H9 (cell line): ENCODE measurements at regions not wholly inside any gene's neighbourhood (a gene's known extent, or its start where the extent isn't known, plus 50 kb on each side); places are given as distances from the start of the nearest gene placed in this dataset.
A peak's percentile ranks its signal among the peaks of the same experiment; 100 is the strongest.

Experiments used
- DNase-seq: peaks from one replicate; pipeline ENCODE4 v3.0.0-alpha.2; 2017
- H2AFZ ChIP-seq: one replicate; pipeline ENCODE4 v1.6.1; 2013; ENCODE audit warnings: mild to moderate bottlenecking, low read length, control low read depth, moderate library complexity
- H2AK5ac ChIP-seq: 2 replicates; pipeline ENCODE4 v1.6.1; 2013; ENCODE audit warnings: low read length, control low read depth, mixed read lengths; ENCODE audit not compliant: insufficient read length
- H2BK120ac ChIP-seq: one replicate; pipeline ENCODE4 v1.6.1; 2013; ENCODE audit warnings: low read depth, mild to moderate bottlenecking, low read length, control low read depth, inconsistent platforms; ENCODE audit not compliant: poor library complexity, severe bottlenecking
- H2BK12ac ChIP-seq: 2 replicates; pipeline ENCODE4 v1.6.1; 2013; ENCODE audit warnings: low read length, control low read depth, mixed read lengths, low read depth; ENCODE audit not compliant: insufficient read length
- H2BK15ac ChIP-seq: 2 replicates; pipeline ENCODE4 v1.6.1; 2013; ENCODE audit warnings: low read depth, low read length, control low read depth
- H2BK20ac ChIP-seq: one replicate; pipeline ENCODE4 v1.6.1; 2013; ENCODE audit warnings: low read depth, mild to moderate bottlenecking, low read length, control low read depth, inconsistent platforms; ENCODE audit not compliant: poor library complexity, severe bottlenecking
- H2BK5ac ChIP-seq: 2 replicates; pipeline ENCODE4 v1.6.1; 2013; ENCODE audit warnings: low read length, control low read depth, mixed read lengths; ENCODE audit not compliant: insufficient read length
- H3K14ac ChIP-seq: 2 replicates; pipeline ENCODE4 v1.6.1; 2013; ENCODE audit warnings: low read length, control low read depth; ENCODE audit not compliant: insufficient read depth
- H3K18ac ChIP-seq: 2 replicates; pipeline ENCODE4 v1.6.1; 2013; ENCODE audit warnings: low read depth, mild to moderate bottlenecking, mixed read lengths, low read length, control low read depth; ENCODE audit not compliant: insufficient read length
- H3K23ac ChIP-seq: 2 replicates; pipeline ENCODE4 v1.6.1; 2013; ENCODE audit warnings: low read length, control low read depth, mixed read lengths, low read depth; ENCODE audit not compliant: insufficient read length
- H3K23me2 ChIP-seq: 2 replicates; pipeline ENCODE4 v1.6.1; 2013; ENCODE audit warnings: low read depth, mild to moderate bottlenecking, mixed read lengths, low read length, control low read depth; ENCODE audit not compliant: insufficient read length, poor library complexity, severe bottlenecking
- H3K27ac ChIP-seq: 2 replicates; pipeline ENCODE4 v1.5.1; 2013; ENCODE audit warnings: low read length, control low read depth, mixed read lengths, low read depth; ENCODE audit not compliant: insufficient read length
- H3K27me3 ChIP-seq: 2 replicates; pipeline ENCODE4 v1.6.1; 2013; ENCODE audit warnings: low read length, control low read depth, inconsistent platforms; ENCODE audit not compliant: insufficient read depth
- H3K4ac ChIP-seq: 2 replicates; pipeline ENCODE4 v1.6.1; 2013; ENCODE audit warnings: low read depth, mild to moderate bottlenecking, control low read depth, inconsistent platforms, low read length, moderate library complexity
- H3K4me1 ChIP-seq: 2 replicates; pipeline ENCODE4 v1.6.1; 2013; ENCODE audit warnings: low read length, control low read depth, inconsistent platforms; ENCODE audit not compliant: insufficient read depth
- H3K4me2 ChIP-seq: 2 replicates; pipeline ENCODE4 v1.6.1; 2013; ENCODE audit warnings: low read length, control low read depth, mixed read lengths; ENCODE audit not compliant: insufficient read length, insufficient read depth
- H3K56ac ChIP-seq: 2 replicates; pipeline ENCODE4 v1.6.1; 2013; ENCODE audit warnings: low read depth, mild to moderate bottlenecking, mixed read lengths, low read length, control low read depth; ENCODE audit not compliant: insufficient read length
- H3K79me1 ChIP-seq: 2 replicates; pipeline ENCODE4 v1.6.1; 2013; ENCODE audit warnings: low read depth, mild to moderate bottlenecking, moderate library complexity, low read length, control low read depth, inconsistent platforms; ENCODE audit not compliant: insufficient read depth, poor library complexity, severe bottlenecking
- H3K79me2 ChIP-seq: 2 replicates; pipeline ENCODE4 v1.6.1; 2013; ENCODE audit warnings: low read length, control low read depth, inconsistent platforms; ENCODE audit not compliant: insufficient read depth
- H3K9ac ChIP-seq: 2 replicates; pipeline ENCODE4 v1.6.1; 2013; ENCODE audit warnings: low read length, control low read depth, mixed read lengths; ENCODE audit not compliant: insufficient read length; ENCODE audit errors: extremely low read depth
- H3K9me3 ChIP-seq: one replicate; pipeline ENCODE4 v1.6.1; 2013; ENCODE audit warnings: low read depth, low read length, inconsistent platforms; ENCODE audit not compliant: control insufficient read depth
- H3T11ph ChIP-seq: one replicate; pipeline ENCODE4 v1.6.1; 2013; ENCODE audit warnings: mild to moderate bottlenecking, low read length, control low read depth, inconsistent platforms
- H4K20me1 ChIP-seq: one replicate; pipeline ENCODE4 v1.6.1; 2013; ENCODE audit not compliant: control insufficient read depth, insufficient read length, insufficient read depth
- H4K5ac ChIP-seq: 2 replicates; pipeline ENCODE4 v1.6.1; 2013; ENCODE audit warnings: low read depth, mild to moderate bottlenecking, mixed read lengths, low read length, control low read depth; ENCODE audit not compliant: insufficient read length
- H4K8ac ChIP-seq: replicated peaks from 2 replicates; pipeline ENCODE4 v1.6.1; 2013; ENCODE audit warnings: low read length, control low read depth, mixed read lengths, low read depth; ENCODE audit not compliant: insufficient read length
- H4K91ac ChIP-seq: 2 replicates; pipeline ENCODE4 v1.6.1; 2013; ENCODE audit warnings: low read depth, mild to moderate bottlenecking, moderate library complexity, mixed read lengths, low read length, control low read depth; ENCODE audit not compliant: insufficient read length
- H3K27ac Mint-ChIP-seq, 3 experiments: 2 replicates in 2 of 3; 3 replicates in 1 of 3; pipeline ENCODE4 v1.8.0; 2020 to 2021; ENCODE audit warnings: mixed read lengths in 3 of 3, mild to moderate bottlenecking in 1 of 3, moderate library complexity in 1 of 3
- H3K27me3 Mint-ChIP-seq: 2 replicates; pipeline ENCODE4 v1.8.0; 2021; ENCODE audit warnings: low read depth, mild to moderate bottlenecking, moderate library complexity, mixed read lengths
- H3K36me3 Mint-ChIP-seq, 3 experiments: 2 replicates in 2 of 3; 3 replicates in 1 of 3; pipeline ENCODE4 v1.8.0; 2020 to 2021; ENCODE audit warnings: low read depth in 3 of 3, mixed read lengths in 3 of 3; ENCODE audit not compliant: insufficient read depth in 1 of 3
- H3K4me1 Mint-ChIP-seq, 2 experiments: 2 replicates each; pipeline ENCODE4 v1.8.0; 2020; ENCODE audit warnings: mixed read lengths in 2 of 2
- H3K4me3 Mint-ChIP-seq, 2 experiments: 2 replicates in 1 of 2; 3 replicates in 1 of 2; pipeline ENCODE4 v1.8.0; 2020 to 2021; ENCODE audit warnings: mild to moderate bottlenecking in 2 of 2, mixed read lengths in 2 of 2, moderate library complexity in 1 of 2
- H3K9me3 Mint-ChIP-seq, 2 experiments: 2 replicates in 1 of 2; 3 replicates in 1 of 2; pipeline ENCODE4 v1.8.0; 2020; ENCODE audit warnings: mild to moderate bottlenecking in 2 of 2, mixed read lengths in 2 of 2, moderate library complexity in 1 of 2
- CTCF ChIP-seq: fragments of 200-600 bp; sonication (generic); conservative IDR thresholded peaks from 3 replicates; pipeline ENCODE4 v1.8.0; 2021; ENCODE audit warnings: antibody characterized with exemption, mild to moderate bottlenecking
- WGBS: extraction: QIAGEN DNeasy Blood & Tissue Kit; methylation state at CpG from one replicate; pipeline ENCODE4 v1.1.7; 2013; ENCODE audit warnings: missing lambda C conversion rate, low lambda C conversion rate, mixed read lengths; ENCODE audit not compliant: insufficient read length; ENCODE audit errors: extremely low coverage; 5-methylcytosine and 5-hydroxymethylcytosine counted together

GRCh38 chr2:109674894-109675534 is 60.9 kb downstream of the SOWAHC start:
- H3K27ac Mint-ChIP-seq, result peak overlapping the region in 1 of 3 experiments; percentile 35; a peak in 1 of 7 replicates
- H2BK5ac ChIP-seq, result no peak overlapping the region
- no peak overlapping the region for H3K4me2 ChIP-seq
- no peak overlapping the region for H2BK15ac ChIP-seq
- H4K5ac ChIP-seq, result no peak overlapping the region
- H3K79me2 ChIP-seq, result no peaks in the 10 kb centered on the region
- H3K56ac ChIP-seq, result no peak overlapping the region
- no peaks in the 10 kb centered on the region for H3K23me2 ChIP-seq
- H3K4me1 Mint-ChIP-seq, result peaks cover 0 to 9% of the 10 kb centered on the region in 2 experiments
- H4K8ac ChIP-seq, result no peak overlapping the region
- H3K14ac ChIP-seq, result no peak overlapping the region
- H2BK20ac ChIP-seq, result no peak overlapping the region
- no peaks in the 10 kb centered on the region for H3K27me3 Mint-ChIP-seq
- no peak for DNase-seq
- no peak for TF ChIP-seq CTCF
- no peak overlapping the region for H3T11ph ChIP-seq
- no peak overlapping the region for H3K9ac ChIP-seq
- no peaks in the 10 kb centered on the region for H3K27me3 ChIP-seq
- H2BK12ac ChIP-seq, result no peak overlapping the region
- no peak overlapping the region for H4K91ac ChIP-seq
- no peak overlapping the region for H2AFZ ChIP-seq
- H3K79me1 ChIP-seq, result no peaks in the 10 kb centered on the region
- no peak overlapping the region for H2BK120ac ChIP-seq
- H4K20me1 ChIP-seq, result no peaks in the 10 kb centered on the region
- H3K9me3 Mint-ChIP-seq, result peaks cover 8% of the 10 kb centered on the region in 2 experiments; a peak in 4 of 5 replicates
- H3K27ac ChIP-seq, result no peak overlapping the region
- no CpG with 5 or more reads among the region's 8 CpGs for WGBS
- no peaks in the 10 kb centered on the region for H3K9me3 ChIP-seq
- no peak overlapping the region for H3K4ac ChIP-seq
- no peak overlapping the region for H2AK5ac ChIP-seq
- H3K18ac ChIP-seq, result no peak overlapping the region
- H3K4me1 ChIP-seq, result no peaks in the 10 kb centered on the region
- peaks cover 0 to 13% (median 0%) of the 10 kb centered on the region in 3 experiments; a peak in 2 of 7 replicates for H3K36me3 Mint-ChIP-seq
- H3K23ac ChIP-seq, result no peak overlapping the region
- H3K4me3 Mint-ChIP-seq, result no peak overlapping the region
